ENCODE measurements at regions not wholly inside any gene's neighbourhood (a gene's known extent, or its start where the extent isn't known, plus 50 kb on each side); places are given as distances from the start of the nearest gene placed in this dataset.

GRCh38 chr1:84090447-84091245 lies 53.4 kb upstream of the PRKACB start:
- peak; percentile 23 for DNase-seq (ENCODE audit: low read depth)
- no peak overlapping the region for H3K4me3 ChIP-seq (ENCODE audit: low read length)
- TF ChIP-seq, protein P1, sequence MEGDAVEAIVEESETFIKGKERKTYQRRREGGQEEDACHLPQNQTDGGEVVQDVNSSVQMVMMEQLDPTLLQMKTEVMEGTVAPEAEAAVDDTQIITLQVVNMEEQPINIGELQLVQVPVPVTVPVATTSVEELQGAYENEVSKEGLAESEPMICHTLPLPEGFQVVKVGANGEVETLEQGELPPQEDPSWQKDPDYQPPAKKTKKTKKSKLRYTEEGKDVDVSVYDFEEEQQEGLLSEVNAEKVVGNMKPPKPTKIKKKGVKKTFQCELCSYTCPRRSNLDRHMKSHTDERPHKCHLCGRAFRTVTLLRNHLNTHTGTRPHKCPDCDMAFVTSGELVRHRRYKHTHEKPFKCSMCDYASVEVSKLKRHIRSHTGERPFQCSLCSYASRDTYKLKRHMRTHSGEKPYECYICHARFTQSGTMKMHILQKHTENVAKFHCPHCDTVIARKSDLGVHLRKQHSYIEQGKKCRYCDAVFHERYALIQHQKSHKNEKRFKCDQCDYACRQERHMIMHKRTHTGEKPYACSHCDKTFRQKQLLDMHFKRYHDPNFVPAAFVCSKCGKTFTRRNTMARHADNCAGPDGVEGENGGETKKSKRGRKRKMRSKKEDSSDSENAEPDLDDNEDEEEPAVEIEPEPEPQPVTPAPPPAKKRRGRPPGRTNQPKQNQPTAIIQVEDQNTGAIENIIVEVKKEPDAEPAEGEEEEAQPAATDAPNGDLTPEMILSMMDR (IDR thresholded peaks at IDR 0.05; ENCODE audit: insufficient read depth, low read depth, low read length, missing control alignments) = no peak

GRCh38 chr1:84089867-84090266 lies 54.2 kb upstream of the PRKACB start:
- TF ChIP-seq, protein P1 (IDR thresholded peaks at IDR 0.05; ENCODE audit: insufficient read depth, low read depth, low read length, missing control alignments) = no peak
- no peak overlapping the region for H3K4me3 ChIP-seq (ENCODE audit: low read length)
- no peak for DNase-seq (ENCODE audit: low read depth)

GRCh38 chr1:84089465-84089864 lies 54.6 kb upstream of the PRKACB start:
- TF ChIP-seq, protein P1 (IDR thresholded peaks at IDR 0.05; ENCODE audit: insufficient read depth, low read depth, low read length, missing control alignments) = no peak
- no peak overlapping the region for H3K4me3 ChIP-seq (ENCODE audit: low read length)
- DNase-seq (ENCODE audit: low read depth) = peak; percentile 94

DNA sequence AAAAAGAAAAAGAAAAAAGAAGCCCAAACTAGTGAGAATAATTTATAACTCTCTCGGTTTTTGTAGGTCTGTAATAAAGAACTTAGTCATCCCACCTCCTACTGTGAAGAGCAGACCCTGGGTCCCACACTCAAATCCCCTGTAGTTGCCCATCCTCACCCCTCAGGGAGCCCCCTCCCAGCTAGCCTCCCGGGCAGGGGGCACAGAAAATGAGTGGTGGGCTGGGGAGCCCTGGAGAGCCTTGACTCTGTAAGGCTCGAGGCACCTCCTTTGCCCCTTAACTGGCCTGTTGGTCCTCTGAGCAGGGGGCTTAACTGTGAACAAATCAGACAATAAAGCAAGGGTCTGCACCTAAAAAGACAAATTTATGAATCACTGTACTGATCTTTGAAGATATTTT lies 57.5 kb upstream of the PRKACB start:
- no peak overlapping the region for H3K4me3 ChIP-seq (ENCODE audit: low read length)
- no peak for DNase-seq (ENCODE audit: low read depth)
- TF ChIP-seq, protein P1 (IDR thresholded peaks at IDR 0.05; ENCODE audit: insufficient read depth, low read depth, low read length, missing control alignments) = no peak

GRCh38 chr1:84086189-84086588 lies 57.9 kb upstream of the PRKACB start:
- TF ChIP-seq, protein P1 (IDR thresholded peaks at IDR 0.05; ENCODE audit: insufficient read depth, low read depth, low read length, missing control alignments) = no peak
- DNase-seq (ENCODE audit: low read depth) = no peak
- H3K4me3 ChIP-seq (ENCODE audit: low read length) = no peak overlapping the region

DNA sequence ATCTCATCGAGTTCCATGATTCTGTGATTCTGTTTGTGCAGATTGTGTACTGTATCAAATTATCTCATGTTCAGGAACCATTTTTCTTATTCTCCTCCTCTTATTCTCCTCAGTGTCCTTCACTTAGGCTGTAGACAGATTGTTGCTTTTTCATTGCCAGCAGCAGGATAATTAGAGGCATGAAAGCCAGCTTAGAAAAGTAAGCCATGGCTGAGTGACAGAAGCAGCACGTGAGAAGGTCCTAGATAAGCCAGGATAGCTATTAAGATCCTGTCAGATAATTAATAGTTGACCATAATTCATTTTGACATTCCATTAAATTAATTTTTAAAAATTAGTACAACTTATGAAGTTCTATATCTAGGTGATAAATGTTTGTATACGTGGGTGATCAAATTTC lies 60.8 kb upstream of the PRKACB start:
- TF ChIP-seq, protein P1 (IDR thresholded peaks at IDR 0.05; ENCODE audit: insufficient read depth, low read depth, low read length, missing control alignments) = no peak
- H3K4me3 ChIP-seq (ENCODE audit: low read length) = no peak overlapping the region
- peak; percentile 33 for DNase-seq (ENCODE audit: low read depth)

GRCh38 chr1:84078842-84079202 lies 65.2 kb upstream of the PRKACB start:
- H3K4me3 ChIP-seq (ENCODE audit: low read length) = peak overlapping the region; percentile 67
- TF ChIP-seq, protein P1 (IDR thresholded peaks at IDR 0.05; ENCODE audit: insufficient read depth, low read depth, low read length, missing control alignments) = no peak

More at GRCh38 chr1:84078842-84079202, 65.2 kb upstream of the PRKACB start:
- DNase-seq (ENCODE audit: low read depth) = peak; percentile 14

All from epithelial cell of esophagus (primary cell).